Activated CD4-positive, alpha-beta memory T cell treated with anti-CD3 and anti-CD28 coated beads, Interleukin-2, amount 10 ng/mL, durations not matched to agents 7 days and 5 days (primary cell): ENCODE measurements at regions not wholly inside any gene's neighbourhood (a gene's known extent, or its start where the extent isn't known, plus 50 kb on each side); places are given as distances from the start of the nearest gene placed in this dataset.

Experiments used
- CTCF ChIA-PET: fragments of 350-600 bp; sonication (Branson Sonifier 250); formaldehyde crosslinking; loops from one replicate; lab custom pipeline; 2021; ENCODE audit warnings: antibody characterized with exemption, inconsistent platforms; lab: Charles Lee
- POLR2A ChIA-PET: fragments of 350-600 bp; sonication (Branson Sonifier 250); formaldehyde crosslinking; loops from one replicate; lab custom pipeline; 2021; ENCODE audit warnings: antibody characterized with exemption; lab: Charles Lee
- DNase-seq: peaks from one replicate; pipeline ENCODE4 v3.0.0-alpha.2; 2020
- H3K27ac Mint-ChIP-seq: one replicate; pipeline ENCODE4 v1.8.0; 2021; ENCODE audit warnings: mild to moderate bottlenecking, mixed read lengths
- H3K27me3 Mint-ChIP-seq: one replicate; pipeline ENCODE4 v1.8.0; 2021; ENCODE audit warnings: mixed read lengths
- H3K36me3 Mint-ChIP-seq: one replicate; pipeline ENCODE4 v1.8.0; 2021; ENCODE audit warnings: low read depth, mixed read lengths
- H3K4me1 Mint-ChIP-seq: one replicate; pipeline ENCODE4 v1.8.0; 2021; ENCODE audit warnings: mixed read lengths
- H3K4me3 Mint-ChIP-seq: one replicate; pipeline ENCODE4 v1.8.0; 2021; ENCODE audit warnings: mild to moderate bottlenecking, mixed read lengths
- H3K9me3 Mint-ChIP-seq: one replicate; pipeline ENCODE4 v1.8.0; 2021; ENCODE audit warnings: mixed read lengths

GRCh38 chr2:38475567-38475881 lies 98.5 kb upstream of the ATL2 start:
- DNase-seq = no peak
- Mint-ChIP-seq H3K27ac (no peak overlapping the region), H3K36me3 (peaks cover 6% of the 10 kb centered on the region), H3K27me3 (peaks cover 6% of the 10 kb centered on the region), H3K9me3 (peaks cover 5% of the 10 kb centered on the region), H3K4me3 (no peak overlapping the region), H3K4me1 (peaks cover 31% of the 10 kb centered on the region)
- ChIA-PET POLR2A (interaction anchor here (2.1 kb wide), 1 partner anchor 100 kb away, joined by 14 read pairs; no protein-coding TSS in a partner anchor), CTCF (interaction anchor here (1.8 kb wide), 1 partner anchor 32 kb away, joined by 8 read pairs; no protein-coding TSS in a partner anchor)

DNA sequence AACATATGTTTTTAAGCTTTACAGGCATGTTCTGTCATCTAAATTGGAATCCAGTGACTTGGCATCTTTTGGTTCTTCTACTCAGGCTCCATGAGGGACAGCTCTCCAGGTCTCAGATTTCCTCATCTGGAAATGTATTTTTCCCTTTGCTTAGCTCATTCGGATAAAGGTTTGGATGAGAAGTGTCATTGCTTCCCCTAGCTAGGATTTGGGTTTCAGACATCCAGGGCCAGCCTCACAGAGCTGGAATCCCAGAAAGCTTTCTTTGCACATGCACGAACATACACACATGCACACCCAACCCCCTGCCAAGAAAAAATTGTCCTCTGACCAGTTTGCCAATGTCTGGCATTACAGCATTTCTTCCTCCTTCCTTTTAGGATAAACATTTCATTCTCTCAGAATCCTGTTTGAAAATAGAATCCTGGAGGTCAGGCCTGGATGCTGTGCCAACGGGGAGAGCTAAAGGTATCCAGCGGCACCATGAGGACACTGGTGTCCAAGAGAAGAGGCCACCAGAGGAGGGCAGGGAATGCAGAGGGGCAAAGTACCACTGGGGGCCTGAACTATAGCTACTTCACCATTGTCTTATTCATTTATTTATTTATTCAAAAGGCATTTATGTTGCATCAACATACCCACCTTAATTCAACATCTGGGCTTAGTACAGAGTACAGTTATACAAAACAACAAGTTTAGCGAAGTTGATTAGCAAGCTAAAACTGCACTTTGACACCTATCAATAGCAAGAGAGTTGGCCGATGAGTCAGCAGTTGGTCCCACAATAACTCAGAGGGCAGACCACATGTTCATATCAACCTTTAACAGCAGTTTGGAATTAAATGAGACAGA lies 97.9 kb upstream of the ATL2 start:
- ChIA-PET CTCF (interaction anchor here (1.4 to 1.8 kb wide), 2 partner anchors 9 to 33 kb away, joined by 4 to 8 read pairs; no protein-coding TSS in a partner anchor), POLR2A (interaction anchor here (2.1 kb wide), 1 partner anchor 99 kb away, joined by 14 read pairs; no protein-coding TSS in a partner anchor)
- Mint-ChIP-seq H3K4me3 (no peak overlapping the region), H3K27me3 (peaks cover 6% of the 10 kb centered on the region), H3K27ac (no peak overlapping the region), H3K4me1 (peaks cover 31% of the 10 kb centered on the region), H3K9me3 (peaks cover 2% of the 10 kb centered on the region), H3K36me3 (peaks cover 6% of the 10 kb centered on the region)
- peak; percentile 40 for DNase-seq

DNA sequence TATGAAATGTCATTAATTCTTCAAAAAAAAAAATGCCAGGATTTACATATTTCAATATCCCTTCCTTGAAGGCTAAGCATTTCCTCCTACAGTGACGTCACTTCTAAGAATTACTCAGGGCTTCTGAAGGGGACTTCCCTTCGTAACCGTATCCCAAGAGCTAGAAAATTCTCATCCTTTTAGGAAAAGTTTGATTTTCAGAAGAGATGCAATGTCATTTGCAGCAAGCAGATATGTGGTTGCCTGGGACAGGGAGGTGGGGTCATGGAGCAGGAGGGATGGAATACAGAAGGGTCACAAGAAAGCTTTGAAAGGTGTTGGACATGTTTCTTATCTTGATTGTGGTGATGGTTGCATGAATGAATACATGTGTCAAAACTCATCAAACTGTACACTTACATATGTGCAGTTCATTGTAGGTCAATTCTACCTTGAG lies 97.0 kb upstream of the ATL2 start:
- Mint-ChIP-seq H3K9me3 (no peaks in the 10 kb centered on the region), H3K36me3 (peaks cover 6% of the 10 kb centered on the region), H3K4me1 (peaks cover 31% of the 10 kb centered on the region), H3K27ac (no peak overlapping the region), H3K4me3 (no peak overlapping the region), H3K27me3 (peaks cover 6% of the 10 kb centered on the region)
- ChIA-PET CTCF (interaction anchor here (1.4 to 1.8 kb wide), 2 partner anchors 8 to 34 kb away, joined by 4 to 8 read pairs; no protein-coding TSS in a partner anchor), POLR2A (interaction anchor here (0.6 to 2.1 kb wide), 2 partner anchors 18 to 98 kb away, joined by 6 to 14 read pairs; no protein-coding TSS in a partner anchor)
- DNase-seq = no peak

GRCh38 chr2:38473333-38474005 lies 96.4 kb upstream of the ATL2 start:
- no peak for DNase-seq
- Mint-ChIP-seq H3K27me3 (peaks cover 6% of the 10 kb centered on the region), H3K27ac (no peak overlapping the region), H3K9me3 (no peaks in the 10 kb centered on the region), H3K36me3 (peaks cover 6% of the 10 kb centered on the region), H3K4me1 (peaks cover 31% of the 10 kb centered on the region), H3K4me3 (no peak overlapping the region)
- ChIA-PET CTCF (interaction anchor here (1.4 to 1.8 kb wide), 2 partner anchors 8 to 34 kb away, joined by 4 to 8 read pairs; no protein-coding TSS in a partner anchor), POLR2A (interaction anchor here (2.1 kb wide), 1 partner anchor 98 kb away, joined by 14 read pairs; no protein-coding TSS in a partner anchor)

GRCh38 chr2:38470115-38470514 lies 93.0 kb upstream of the ATL2 start:
- no peak overlapping the region for H3K4me3 Mint-ChIP-seq
- CTCF ChIA-PET = interaction anchor here (3.7 kb wide), 1 partner anchor 38 kb away, joined by 13 read pairs; no protein-coding TSS in a partner anchor

GRCh38 chr2:38467768-38468455 lies 90.8 kb upstream of the ATL2 start:
- POLR2A ChIA-PET = no interaction called here
- H3K4me3 Mint-ChIP-seq = no peak overlapping the region
- CTCF ChIA-PET = interaction anchor here (0.5 to 3.6 kb wide), 3 partner anchors 41 to 190 kb away, joined by 3 to 29 read pairs (median 6); no protein-coding TSS in a partner anchor
- peaks cover 2% of the 10 kb centered on the region for H3K4me1 Mint-ChIP-seq
- DNase-seq = no peak
- peaks cover 3% of the 10 kb centered on the region for H3K36me3 Mint-ChIP-seq
- no peaks in the 10 kb centered on the region for H3K9me3 Mint-ChIP-seq
- H3K27me3 Mint-ChIP-seq = peaks cover 6% of the 10 kb centered on the region
- H3K27ac Mint-ChIP-seq = no peak overlapping the region

More at GRCh38 chr2:38470115-38470514, 93.0 kb upstream of the ATL2 start:
- POLR2A ChIA-PET = no interaction called here
- H3K36me3 Mint-ChIP-seq = peaks cover 3% of the 10 kb centered on the region
- DNase-seq = no peak
- H3K4me1 Mint-ChIP-seq = peaks cover 23% of the 10 kb centered on the region
- H3K27ac Mint-ChIP-seq = no peak overlapping the region
- H3K9me3 Mint-ChIP-seq = no peaks in the 10 kb centered on the region
- H3K27me3 Mint-ChIP-seq = peaks cover 6% of the 10 kb centered on the region

DNA sequence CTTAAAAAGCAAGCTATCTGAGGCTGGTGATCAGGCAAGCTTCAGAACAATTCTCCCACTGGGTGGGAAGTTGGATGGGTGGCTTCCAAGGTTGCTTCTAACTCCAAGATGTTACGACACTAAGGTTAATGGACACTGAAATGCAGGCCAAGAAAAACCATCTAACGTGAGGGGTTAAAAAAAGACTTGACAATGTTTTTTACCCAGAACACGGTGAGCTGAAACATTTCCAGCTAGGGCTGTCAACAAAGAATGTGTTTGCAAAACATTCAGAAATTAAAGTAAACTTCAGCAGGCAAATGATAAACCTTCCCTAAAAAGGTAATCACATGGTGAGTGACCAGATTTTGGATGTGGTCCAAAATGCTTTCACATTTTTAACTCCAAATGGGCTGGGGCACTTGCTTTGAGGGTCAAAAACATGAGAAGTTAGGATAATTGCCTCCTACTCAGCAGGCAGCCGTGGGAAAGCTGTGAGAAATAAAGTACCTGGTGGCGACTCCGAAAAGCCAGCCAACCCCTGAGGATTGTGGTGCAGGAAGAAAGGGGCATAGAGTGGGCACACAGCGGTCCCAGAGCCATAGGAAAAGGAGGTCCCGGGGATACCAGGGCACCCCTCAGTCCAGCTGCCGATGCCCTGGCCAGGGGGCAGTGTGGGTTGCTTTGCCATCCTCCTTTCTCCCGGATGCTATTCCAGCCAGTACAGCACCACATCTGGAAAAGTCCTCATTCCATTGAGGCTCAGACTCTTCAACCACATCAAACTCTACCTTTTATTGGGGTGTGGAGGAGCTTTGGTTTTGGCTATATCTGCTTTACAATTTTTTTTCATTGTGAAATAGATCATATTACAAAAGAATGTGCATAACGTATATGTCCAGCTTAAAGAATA lies 90.0 kb upstream of the ATL2 start:
- DNase-seq = no peak
- no peak overlapping the region for H3K27ac Mint-ChIP-seq
- peaks cover 6% of the 10 kb centered on the region for H3K27me3 Mint-ChIP-seq
- peaks cover 7% of the 10 kb centered on the region for H3K4me1 Mint-ChIP-seq
- ChIA-PET POLR2A (no interaction called here), CTCF (interaction anchor here (0.5 to 3.6 kb wide), 4 partner anchors 41 to 191 kb away, joined by 3 to 29 read pairs (median 8); no protein-coding TSS in a partner anchor)
- no peak overlapping the region for H3K4me3 Mint-ChIP-seq
- no peaks in the 10 kb centered on the region for H3K36me3 Mint-ChIP-seq
- no peaks in the 10 kb centered on the region for H3K9me3 Mint-ChIP-seq

DNA sequence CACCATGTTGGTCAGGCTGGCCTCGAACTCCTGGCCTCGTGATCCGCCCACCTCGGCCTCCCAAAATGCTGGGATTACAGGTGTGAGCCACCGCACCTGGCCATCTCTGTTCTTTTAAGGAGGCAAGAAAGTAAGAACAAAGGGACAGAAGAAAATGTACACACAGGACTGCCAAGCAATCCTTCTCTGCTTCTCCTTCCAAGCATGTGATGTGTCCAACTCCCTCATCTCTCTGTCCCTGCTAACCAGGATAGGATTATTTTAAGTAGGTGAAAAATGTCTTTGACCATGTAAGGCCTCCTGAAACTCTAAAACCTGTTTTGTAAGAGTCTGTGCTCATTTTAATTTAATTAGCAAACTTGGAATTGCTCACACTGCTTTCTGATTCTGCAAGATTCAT lies 89.3 kb upstream of the ATL2 start:
- Mint-ChIP-seq H3K4me3 (no peak overlapping the region), H3K27me3 (peaks cover 6% of the 10 kb centered on the region), H3K27ac (no peak overlapping the region), H3K4me1 (peaks cover 7% of the 10 kb centered on the region), H3K36me3 (no peaks in the 10 kb centered on the region), H3K9me3 (no peaks in the 10 kb centered on the region)
- ChIA-PET POLR2A (no interaction called here), CTCF (interaction anchor here (1.8 to 3.6 kb wide), 2 partner anchors 91 to 150 kb away, joined by 11 to 29 read pairs; no protein-coding TSS in a partner anchor)
- no peak for DNase-seq

DNA sequence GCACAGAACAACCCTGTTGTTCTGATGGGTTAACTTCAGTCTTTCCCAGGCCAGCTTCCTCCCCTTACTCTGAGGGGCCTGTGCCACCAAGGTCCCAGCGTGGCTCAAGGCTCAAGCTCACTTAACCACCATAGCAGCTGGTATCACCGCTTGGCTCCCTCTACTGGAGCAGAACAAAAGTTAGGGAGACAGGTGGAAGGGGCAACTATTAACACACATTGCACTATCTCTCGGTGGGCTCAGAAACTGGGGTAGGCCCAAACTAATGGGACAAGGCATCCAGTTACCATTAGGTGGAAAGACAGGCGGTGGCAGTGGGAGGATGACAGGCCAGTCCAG lies 88.7 kb upstream of the ATL2 start:
- Mint-ChIP-seq H3K36me3 (no peaks in the 10 kb centered on the region), H3K4me1 (peaks cover 7% of the 10 kb centered on the region), H3K4me3 (no peak overlapping the region), H3K27ac (no peak overlapping the region), H3K9me3 (no peaks in the 10 kb centered on the region), H3K27me3 (peaks cover 3% of the 10 kb centered on the region)
- ChIA-PET POLR2A (no interaction called here), CTCF (interaction anchor here (0.5 to 3.6 kb wide), 10 partner anchors 9 to 174 kb away, joined by 3 to 29 read pairs (median 4); no protein-coding TSS in a partner anchor)
- DNase-seq = no peak

GRCh38 chr2:38464971-38465788 lies 88.1 kb upstream of the ATL2 start:
- Mint-ChIP-seq H3K27me3 (peaks cover 7% of the 10 kb centered on the region), H3K27ac (no peak overlapping the region), H3K4me1 (peaks cover 7% of the 10 kb centered on the region), H3K4me3 (no peak overlapping the region), H3K36me3 (no peaks in the 10 kb centered on the region), H3K9me3 (no peaks in the 10 kb centered on the region)
- no peak for DNase-seq
- CTCF ChIA-PET = interaction anchor here (0.5 to 3.6 kb wide), 10 partner anchors 9 to 173 kb away, joined by 3 to 29 read pairs (median 4); no protein-coding TSS in a partner anchor
- POLR2A ChIA-PET = no interaction called here

- ChIA-PET POLR2A (no interaction called here), CTCF (interaction anchor here (2.4 kb wide), 1 partner anchor 44 kb away, joined by 8 read pairs; no protein-coding TSS in a partner anchor)
- Mint-ChIP-seq H3K9me3 (no peaks in the 10 kb centered on the region), H3K27ac (no peak overlapping the region), H3K36me3 (no peaks in the 10 kb centered on the region), H3K27me3 (peaks cover 5% of the 10 kb centered on the region), H3K4me3 (no peak overlapping the region), H3K4me1 (peaks cover 7% of the 10 kb centered on the region)
- DNase-seq = no peak
Measured at GRCh38 chr2:38463752-38464151, 86.7 kb upstream of the ATL2 start.
